Osteoblast (primary cell): ENCODE measurements at regions not wholly inside any gene's neighbourhood (a gene's known extent, or its start where the extent isn't known, plus 50 kb on each side); places are given as distances from the start of the nearest gene placed in this dataset.

Experiments
- DNase-seq: peaks from one replicate; pipeline ENCODE4 v3.0.0; 2011; ENCODE audit warnings: low spot score, mixed read lengths; ENCODE audit not compliant: insufficient read length; ENCODE audit errors: missing footprints
- H2AFZ ChIP-seq: 2 replicates; pipeline ENCODE4 v1.6.0; 2011; ENCODE audit warnings: mild to moderate bottlenecking, low read length
- H3K27ac ChIP-seq: 2 replicates; pipeline ENCODE4 v1.5.1; 2011; ENCODE audit warnings: mild to moderate bottlenecking, low read depth, low read length, moderate library complexity
- H3K27me3 ChIP-seq: 2 replicates; pipeline ENCODE4 v1.6.0; 2012; ENCODE audit warnings: mild to moderate bottlenecking, control low read depth, inconsistent platforms, low read length, moderate library complexity; ENCODE audit not compliant: insufficient read depth
- H3K36me3 ChIP-seq: 2 replicates; pipeline ENCODE4 v1.5.1; 2011; ENCODE audit warnings: mild to moderate bottlenecking, low read length, control low read depth, moderate library complexity; ENCODE audit not compliant: insufficient read depth
- H3K4me1 ChIP-seq: 2 replicates; pipeline ENCODE4 v1.5.1; 2011; ENCODE audit warnings: mild to moderate bottlenecking, low read length, control low read depth, moderate library complexity; ENCODE audit not compliant: insufficient read depth
- H3K4me2 ChIP-seq: 2 replicates; pipeline ENCODE4 v1.6.0; 2011; ENCODE audit warnings: mild to moderate bottlenecking, low read length; ENCODE audit not compliant: insufficient read depth
- H3K4me3 ChIP-seq: fragments of 200-600 bp; sonication (generic); 3 replicates; pipeline ENCODE4 v1.5.1; 2012; ENCODE audit warnings: mild to moderate bottlenecking, low read length, inconsistent platforms; ENCODE audit not compliant: insufficient read depth
- H3K79me2 ChIP-seq: 2 replicates; pipeline ENCODE4 v1.6.0; 2012; ENCODE audit warnings: mild to moderate bottlenecking, low read length, control low read depth, inconsistent platforms; ENCODE audit not compliant: insufficient read depth
- H3K9me3 ChIP-seq: 2 replicates; pipeline ENCODE4 v1.5.1; 2011; ENCODE audit warnings: low read depth, low read length, control low read depth
- H4K20me1 ChIP-seq: 2 replicates; pipeline ENCODE4 v1.6.0; 2012; ENCODE audit warnings: mild to moderate bottlenecking, low read length, control low read depth; ENCODE audit not compliant: insufficient read depth
- CTCF ChIP-seq: IDR thresholded peaks from 2 replicates; pipeline ENCODE4 v1.5.1; 2011; ENCODE audit warnings: mild to moderate bottlenecking, low read depth, low read length, moderate library complexity; ENCODE audit errors: extremely low read depth

GRCh38 chr6:119985952-119986736, 636.6 kb upstream of the MAN1A1 start:
- Histone ChIP-seq H3K36me3 (no peaks in the 10 kb centered on the region), H3K4me3 (no peak overlapping the region), H3K9me3 (no peaks in the 10 kb centered on the region), H3K27me3 (no peaks in the 10 kb centered on the region), H3K4me1 (no peaks in the 10 kb centered on the region), H4K20me1 (no peaks in the 10 kb centered on the region), H3K4me2 (no peak overlapping the region), H3K27ac (no peak overlapping the region), H3K79me2 (no peaks in the 10 kb centered on the region), H2AFZ (no peak overlapping the region)
- no peak for DNase-seq
- no peak for TF ChIP-seq CTCF

DNA sequence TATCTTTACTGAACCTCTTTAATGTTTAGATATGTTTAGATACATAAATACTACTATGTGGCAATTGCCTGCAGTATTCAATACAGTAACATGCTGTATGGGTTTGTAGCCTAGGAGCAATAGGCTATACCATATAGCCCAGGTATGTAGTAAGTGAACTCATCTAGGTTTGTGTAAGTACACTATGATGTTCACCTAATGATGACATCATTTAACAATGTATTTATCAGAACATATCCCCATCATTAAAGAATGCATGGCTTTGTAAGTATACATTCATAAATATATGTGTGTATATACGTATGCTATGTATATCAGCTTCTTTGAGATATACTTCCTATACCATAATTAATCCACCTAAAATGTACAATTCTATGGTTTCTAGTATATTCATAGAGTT, 631.2 kb upstream of the MAN1A1 start:
- Histone ChIP-seq H3K27ac (no peak overlapping the region), H3K79me2 (no peaks in the 10 kb centered on the region), H3K4me3 (no peak overlapping the region), H3K4me2 (no peak overlapping the region), H4K20me1 (no peaks in the 10 kb centered on the region), H3K27me3 (no peaks in the 10 kb centered on the region), H3K9me3 (no peaks in the 10 kb centered on the region), H2AFZ (no peak overlapping the region), H3K4me1 (no peaks in the 10 kb centered on the region), H3K36me3 (no peaks in the 10 kb centered on the region)
- DNase-seq, result no peak
- no peak for TF ChIP-seq CTCF

DNA sequence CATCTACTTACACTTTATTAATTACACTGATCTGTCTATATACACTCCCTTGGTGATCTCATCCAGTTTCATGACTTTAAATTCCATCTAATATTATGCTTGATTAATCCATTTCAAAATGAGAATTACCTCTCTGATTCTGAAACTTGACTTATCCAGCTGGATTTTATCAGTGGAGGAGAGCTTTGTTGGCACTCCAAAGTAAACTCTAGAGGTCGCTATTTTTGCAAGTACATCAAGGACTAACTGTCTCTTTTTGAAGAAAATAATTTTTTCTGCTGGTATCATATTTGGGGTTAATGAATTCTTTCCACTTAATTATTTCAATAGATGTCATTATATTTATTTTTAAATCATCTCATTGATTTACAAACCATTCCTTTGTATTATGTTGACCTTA, 630.3 kb upstream of the MAN1A1 start:
- no peaks in the 10 kb centered on the region for H4K20me1 ChIP-seq
- H3K27me3 ChIP-seq, result no peaks in the 10 kb centered on the region
- H3K36me3 ChIP-seq, result no peaks in the 10 kb centered on the region
- peak; percentile 39 for TF ChIP-seq CTCF
- no peaks in the 10 kb centered on the region for H3K4me1 ChIP-seq
- H3K9me3 ChIP-seq, result no peaks in the 10 kb centered on the region
- H3K4me3 ChIP-seq, result no peak overlapping the region
- H2AFZ ChIP-seq, result no peak overlapping the region
- H3K79me2 ChIP-seq, result no peaks in the 10 kb centered on the region
- H3K27ac ChIP-seq, result no peak overlapping the region
- no peak overlapping the region for H3K4me2 ChIP-seq
- no peak for DNase-seq

GRCh38 chr6:119978274-119978889, 628.8 kb upstream of the MAN1A1 start:
- no peak for DNase-seq
- H2AFZ ChIP-seq, result no peak overlapping the region
- H3K4me1 ChIP-seq, result no peaks in the 10 kb centered on the region
- no peaks in the 10 kb centered on the region for H3K9me3 ChIP-seq
- no peaks in the 10 kb centered on the region for H4K20me1 ChIP-seq
- H3K4me3 ChIP-seq, result no peak overlapping the region
- no peaks in the 10 kb centered on the region for H3K27me3 ChIP-seq
- no peaks in the 10 kb centered on the region for H3K79me2 ChIP-seq
- H3K27ac ChIP-seq, result no peak overlapping the region
- H3K4me2 ChIP-seq, result no peak overlapping the region
- H3K36me3 ChIP-seq, result no peaks in the 10 kb centered on the region
- peak; percentile 53 for TF ChIP-seq CTCF
